ENCODE measurements at regions not wholly inside any gene's neighbourhood (a gene's known extent, or its start where the extent isn't known, plus 50 kb on each side); places are given as distances from the start of the nearest gene placed in this dataset.

DNA sequence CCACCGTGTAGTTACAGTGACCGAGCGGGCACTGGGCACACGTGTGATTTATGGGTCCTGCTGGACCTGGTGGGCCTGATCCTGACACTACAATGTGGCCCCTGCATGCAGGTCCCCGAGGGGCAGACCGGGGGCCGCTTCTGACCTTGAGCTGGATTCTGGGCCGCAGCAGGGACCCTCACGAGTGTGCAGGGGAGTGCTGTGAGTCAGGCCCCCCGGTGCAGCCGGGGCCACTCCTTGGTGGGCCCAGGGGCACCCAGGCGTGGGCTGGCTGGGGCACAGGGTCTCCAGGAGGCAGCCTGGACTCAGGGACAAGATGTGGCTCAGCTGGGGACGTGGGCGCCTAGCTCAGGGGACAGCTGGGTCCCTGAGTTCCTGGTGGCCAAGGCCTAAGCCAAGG is 77.5 kb upstream of the TTC34 start:
- WGBS, 2 donors, result 66 to 69% methylated on average over 9 to 10 of the region's 14 CpGs
- DNase-seq (no peak), ATAC-seq (no peak)
- H3K4me3 ChIP-seq, result no peak overlapping the region
- intact Hi-C loops (cut with DNase I), result loop anchor here (10.0 kb wide), 1 partner anchor 536 kb away; no protein-coding TSS in a partner anchor
- peaks cover 0 to 3% of the 10 kb centered on the region in 2 donors for H3K27me3 ChIP-seq
- TF ChIP-seq, protein P1, sequence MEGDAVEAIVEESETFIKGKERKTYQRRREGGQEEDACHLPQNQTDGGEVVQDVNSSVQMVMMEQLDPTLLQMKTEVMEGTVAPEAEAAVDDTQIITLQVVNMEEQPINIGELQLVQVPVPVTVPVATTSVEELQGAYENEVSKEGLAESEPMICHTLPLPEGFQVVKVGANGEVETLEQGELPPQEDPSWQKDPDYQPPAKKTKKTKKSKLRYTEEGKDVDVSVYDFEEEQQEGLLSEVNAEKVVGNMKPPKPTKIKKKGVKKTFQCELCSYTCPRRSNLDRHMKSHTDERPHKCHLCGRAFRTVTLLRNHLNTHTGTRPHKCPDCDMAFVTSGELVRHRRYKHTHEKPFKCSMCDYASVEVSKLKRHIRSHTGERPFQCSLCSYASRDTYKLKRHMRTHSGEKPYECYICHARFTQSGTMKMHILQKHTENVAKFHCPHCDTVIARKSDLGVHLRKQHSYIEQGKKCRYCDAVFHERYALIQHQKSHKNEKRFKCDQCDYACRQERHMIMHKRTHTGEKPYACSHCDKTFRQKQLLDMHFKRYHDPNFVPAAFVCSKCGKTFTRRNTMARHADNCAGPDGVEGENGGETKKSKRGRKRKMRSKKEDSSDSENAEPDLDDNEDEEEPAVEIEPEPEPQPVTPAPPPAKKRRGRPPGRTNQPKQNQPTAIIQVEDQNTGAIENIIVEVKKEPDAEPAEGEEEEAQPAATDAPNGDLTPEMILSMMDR (IDR thresholded peaks at IDR 0.05), result no peak
- TF ChIP-seq POLR2A (IDR thresholded peaks at IDR 0.05), result no peak
- H3K4me1 ChIP-seq, result peaks cover 17% of the 10 kb centered on the region
- no peaks in the 10 kb centered on the region for H3K9me3 ChIP-seq
- H3K36me3 ChIP-seq (replicated peaks in 1 of 2; ENCODE audit: insufficient read depth in 1 of 2, low read depth in 2 of 2), result no peaks in the 10 kb centered on the region
- H3K27ac ChIP-seq, result no peak overlapping the region

DNA sequence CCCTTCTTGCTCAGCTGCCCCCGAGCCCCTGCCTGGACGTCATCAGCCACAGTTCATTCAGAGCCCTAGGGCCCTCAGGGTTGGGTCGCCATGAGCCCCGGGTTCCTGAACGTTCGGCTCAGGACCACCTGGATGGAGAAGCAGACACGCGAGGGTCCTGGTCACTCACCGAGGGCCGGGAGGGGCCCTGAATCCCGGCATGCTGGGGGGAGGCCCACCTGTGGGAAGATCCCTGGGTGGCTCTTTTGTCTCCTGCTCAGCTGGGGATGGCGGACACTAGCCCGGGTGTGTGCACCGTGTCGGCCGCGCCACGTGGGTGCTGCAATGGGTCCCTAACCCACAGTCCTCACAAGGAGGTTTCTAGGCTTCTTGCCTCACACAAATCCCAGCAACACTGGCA is 78.1 kb upstream of the TTC34 start:
- WGBS, 2 donors, result 53 to 64% methylated on average over 5 to 16 of the region's 18 CpGs
- no peak overlapping the region for H3K27ac ChIP-seq
- no peak for ATAC-seq
- peaks cover 0 to 3% of the 10 kb centered on the region in 2 donors for H3K27me3 ChIP-seq
- TF ChIP-seq, protein P1 (IDR thresholded peaks at IDR 0.05), result no peak
- no peak for TF ChIP-seq POLR2A (IDR thresholded peaks at IDR 0.05)
- H3K36me3 ChIP-seq (replicated peaks in 1 of 2; ENCODE audit: insufficient read depth in 1 of 2, low read depth in 2 of 2), result no peaks in the 10 kb centered on the region
- intact Hi-C loops (cut with DNase I), result loop anchor here (10.0 kb wide), 1 partner anchor 535 kb away; no protein-coding TSS in a partner anchor
- H3K4me1 ChIP-seq, result peaks cover 15% of the 10 kb centered on the region
- H3K9me3 ChIP-seq, result no peaks in the 10 kb centered on the region
- no peak overlapping the region for H3K4me3 ChIP-seq
- DNase-seq, result no peak

DNA sequence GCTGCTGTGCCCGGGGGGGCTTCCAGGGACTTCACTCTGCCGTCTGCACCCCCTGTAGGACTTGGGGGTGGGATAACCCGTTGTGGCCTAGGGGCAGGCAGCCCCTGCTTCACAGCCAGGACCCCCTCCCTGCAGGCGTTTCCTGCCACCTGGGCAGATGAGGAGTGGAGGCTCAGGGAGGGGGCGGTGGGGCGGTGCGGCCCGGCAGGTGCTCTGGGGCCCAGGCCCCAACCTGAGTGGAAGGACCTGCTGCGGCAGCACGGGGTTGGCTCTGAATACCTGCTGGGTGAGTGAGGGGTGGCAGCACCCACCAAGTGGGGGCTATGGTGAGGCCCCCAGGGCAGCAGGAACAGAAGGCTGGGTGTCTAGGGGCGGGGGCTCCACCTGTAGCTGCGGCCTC is 78.6 kb upstream of the TTC34 start:
- peaks cover 10% of the 10 kb centered on the region for H3K4me1 ChIP-seq
- intact Hi-C loops (cut with DNase I), result no loop called here
- no peaks in the 10 kb centered on the region for H3K36me3 ChIP-seq (replicated peaks in 1 of 2; ENCODE audit: insufficient read depth in 1 of 2, low read depth in 2 of 2)
- DNase-seq (no peak), ATAC-seq (no peak)
- peaks cover 0 to 3% of the 10 kb centered on the region in 2 donors for H3K27me3 ChIP-seq
- TF ChIP-seq, protein P1 (IDR thresholded peaks at IDR 0.05), result no peak
- TF ChIP-seq POLR2A (IDR thresholded peaks at IDR 0.05), result no peak
- WGBS, 2 donors, result 61 to 83% methylated on average over 1 to 12 of the region's 12 CpGs
- no peaks in the 10 kb centered on the region for H3K9me3 ChIP-seq
- H3K27ac ChIP-seq, result no peak overlapping the region
- H3K4me3 ChIP-seq, result no peak overlapping the region

GRCh38 chr1:2880812-2881295 is 79.4 kb upstream of the TTC34 start:
- DNase-seq, result no peak
- no peak overlapping the region for H3K27ac ChIP-seq
- no peaks in the 10 kb centered on the region for H3K36me3 ChIP-seq (replicated peaks in 1 of 2; ENCODE audit: insufficient read depth in 1 of 2, low read depth in 2 of 2)
- H3K4me1 ChIP-seq, result peaks cover 3% of the 10 kb centered on the region
- 73 to 76% methylated on average over 14 to 15 of the region's 15 CpGs for WGBS, 2 donors
- H3K9me3 ChIP-seq, result no peaks in the 10 kb centered on the region
- H3K4me3 ChIP-seq, result no peak overlapping the region
- TF ChIP-seq POLR2A (IDR thresholded peaks at IDR 0.05), result no peak
- TF ChIP-seq, protein P1 (IDR thresholded peaks at IDR 0.05), result no peak
- intact Hi-C loops (cut with DNase I), result no loop called here
- H3K27me3 ChIP-seq, result peaks cover 0 to 3% of the 10 kb centered on the region in 2 donors
- no peak for ATAC-seq

GRCh38 chr1:2881556-2881955 is 80.1 kb upstream of the TTC34 start:
- intact Hi-C loops (cut with DNase I), result no loop called here
- no peak overlapping the region for H3K27ac ChIP-seq
- WGBS, 2 donors, result 65% methylated on average over 9 of the region's 15 CpGs; no CpG with 5 or more reads in 1 of the 2 donors
- TF ChIP-seq, protein P1 (IDR thresholded peaks at IDR 0.05), result no peak
- no peak for TF ChIP-seq POLR2A (IDR thresholded peaks at IDR 0.05)
- H3K27me3 ChIP-seq, result peaks cover 0 to 3% of the 10 kb centered on the region in 2 donors
- H3K4me1 ChIP-seq, result no peaks in the 10 kb centered on the region
- no peaks in the 10 kb centered on the region for H3K36me3 ChIP-seq (replicated peaks in 1 of 2; ENCODE audit: insufficient read depth in 1 of 2, low read depth in 2 of 2)
- no peaks in the 10 kb centered on the region for H3K9me3 ChIP-seq
- no peak overlapping the region for H3K4me3 ChIP-seq
- ATAC-seq (no peak), DNase-seq (no peak)

Data from body of pancreas (tissue), 4 donors.